GM12878 (cell line): ENCODE measurements at regions not wholly inside any gene's neighbourhood (a gene's known extent, or its start where the extent isn't known, plus 50 kb on each side); places are given as distances from the start of the nearest gene placed in this dataset.

Experiments used
- CEBPB ChIP-seq, 2 experiments: fragments of 150-350 bp in 1 of 2; IDR thresholded peaks; 2 replicates each; pipeline ENCODE4 v1.6.1; 2012 to 2014; ENCODE audit warnings: low read depth in 2 of 2, low read length in 2 of 2, borderline replicate concordance in 1 of 2, inconsistent platforms in 1 of 2
- EZH2 ChIP-seq: IDR thresholded peaks from 2 replicates; pipeline ENCODE4 v1.6.1; 2012; ENCODE audit warnings: low read depth, mild to moderate bottlenecking, control low read depth, inconsistent platforms, low read length, borderline replicate concordance; ENCODE audit not compliant: control insufficient read depth
- RAD51 ChIP-seq: fragments of 450-650 bp; IDR thresholded peaks from 2 replicates; pipeline ENCODE4 v1.6.1; 2016; ENCODE audit warnings: moderate library complexity, mild to moderate bottlenecking, inconsistent platforms
- SIX5 ChIP-seq: IDR thresholded peaks from 2 replicates; pipeline ENCODE4 v1.6.1; 2011; ENCODE audit warnings: mild to moderate bottlenecking, low read depth, low read length, moderate library complexity; ENCODE audit not compliant: severe bottlenecking
- TF ChIP-seq, protein P1 (sequence below): fragments of 150-350 bp; IDR thresholded peaks from 2 replicates; pipeline ENCODE4 v1.6.1; 2014; ENCODE audit warnings: mild to moderate bottlenecking, low read depth, low read length
- TF ChIP-seq, protein P2 (sequence below), 3 experiments: IDR thresholded peaks in 2 of 3; conservative IDR thresholded peaks in 1 of 3; 2 replicates each; pipeline ENCODE4 v1.5.1; 2011; ENCODE audit warnings: low read depth in 3 of 3, low read length in 3 of 3, mild to moderate bottlenecking in 3 of 3, control low read depth in 2 of 3, moderate library complexity in 2 of 3, inconsistent platforms in 1 of 3, mixed read lengths in 1 of 3; ENCODE audit not compliant: control insufficient read depth in 2 of 3, insufficient read depth in 1 of 3; ENCODE audit errors: extremely low read depth in 1 of 3

GRCh38 chr3:17811646-17812045 is 69.2 kb upstream of the TBC1D5 start:
- TF ChIP-seq EZH2: no peak
- no peak for TF ChIP-seq RAD51
- TF ChIP-seq CEBPB (IDR thresholded peaks at IDR 0.05; ENCODE audit: borderline replicate concordance in 1 of 2, low read depth in 2 of 2, low read length in 2 of 2): no peak
- TF ChIP-seq, protein P1, sequence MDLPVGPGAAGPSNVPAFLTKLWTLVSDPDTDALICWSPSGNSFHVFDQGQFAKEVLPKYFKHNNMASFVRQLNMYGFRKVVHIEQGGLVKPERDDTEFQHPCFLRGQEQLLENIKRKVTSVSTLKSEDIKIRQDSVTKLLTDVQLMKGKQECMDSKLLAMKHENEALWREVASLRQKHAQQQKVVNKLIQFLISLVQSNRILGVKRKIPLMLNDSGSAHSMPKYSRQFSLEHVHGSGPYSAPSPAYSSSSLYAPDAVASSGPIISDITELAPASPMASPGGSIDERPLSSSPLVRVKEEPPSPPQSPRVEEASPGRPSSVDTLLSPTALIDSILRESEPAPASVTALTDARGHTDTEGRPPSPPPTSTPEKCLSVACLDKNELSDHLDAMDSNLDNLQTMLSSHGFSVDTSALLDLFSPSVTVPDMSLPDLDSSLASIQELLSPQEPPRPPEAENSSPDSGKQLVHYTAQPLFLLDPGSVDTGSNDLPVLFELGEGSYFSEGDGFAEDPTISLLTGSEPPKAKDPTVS: no peak
- TF ChIP-seq, protein P2, sequence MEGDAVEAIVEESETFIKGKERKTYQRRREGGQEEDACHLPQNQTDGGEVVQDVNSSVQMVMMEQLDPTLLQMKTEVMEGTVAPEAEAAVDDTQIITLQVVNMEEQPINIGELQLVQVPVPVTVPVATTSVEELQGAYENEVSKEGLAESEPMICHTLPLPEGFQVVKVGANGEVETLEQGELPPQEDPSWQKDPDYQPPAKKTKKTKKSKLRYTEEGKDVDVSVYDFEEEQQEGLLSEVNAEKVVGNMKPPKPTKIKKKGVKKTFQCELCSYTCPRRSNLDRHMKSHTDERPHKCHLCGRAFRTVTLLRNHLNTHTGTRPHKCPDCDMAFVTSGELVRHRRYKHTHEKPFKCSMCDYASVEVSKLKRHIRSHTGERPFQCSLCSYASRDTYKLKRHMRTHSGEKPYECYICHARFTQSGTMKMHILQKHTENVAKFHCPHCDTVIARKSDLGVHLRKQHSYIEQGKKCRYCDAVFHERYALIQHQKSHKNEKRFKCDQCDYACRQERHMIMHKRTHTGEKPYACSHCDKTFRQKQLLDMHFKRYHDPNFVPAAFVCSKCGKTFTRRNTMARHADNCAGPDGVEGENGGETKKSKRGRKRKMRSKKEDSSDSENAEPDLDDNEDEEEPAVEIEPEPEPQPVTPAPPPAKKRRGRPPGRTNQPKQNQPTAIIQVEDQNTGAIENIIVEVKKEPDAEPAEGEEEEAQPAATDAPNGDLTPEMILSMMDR (IDR thresholded peaks at IDR 0.05 in 2 of 3, conservative IDR thresholded peaks at IDR 0.05 in 1 of 3; ENCODE audit: control insufficient read depth in 2 of 3, extremely low read depth in 1 of 3, insufficient read depth in 1 of 3, low read depth in 3 of 3, low read length in 3 of 3): no peak
- TF ChIP-seq SIX5: no peak
